Stomach (tissue), 4 donors: ENCODE measurements at regions not wholly inside any gene's neighbourhood (a gene's known extent, or its start where the extent isn't known, plus 50 kb on each side); places are given as distances from the start of the nearest gene placed in this dataset.

Experiments used
- EP300 ChIP-seq: sonication (generic); formaldehyde crosslinking; IDR thresholded peaks from one replicate; pipeline ENCODE4 v1.6.1; 2017; ENCODE audit warnings: antibody characterized with exemption
- POLR2A ChIP-seq, 4 donors: fragments of 450-650 bp; IDR thresholded peaks; one replicate each; pipeline ENCODE4 v1.6.1; 2016; ENCODE audit warnings: antibody characterized with exemption in 4 of 4, control low read depth in 2 of 4, mild to moderate bottlenecking in 1 of 4, moderate library complexity in 1 of 4
- POLR2AphosphoS5 ChIP-seq, 3 donors: sonication (generic); formaldehyde crosslinking; IDR thresholded peaks; one replicate each; pipeline ENCODE4 v1.6.1; 2016; ENCODE audit warnings: antibody characterized with exemption in 3 of 3
- TF ChIP-seq, protein P1 (sequence below), 7 experiments: fragments of 450-650 bp in 4 of 7; fragments of 200-600 bp in 3 of 7; sonication (generic) in 3 of 7; IDR thresholded peaks; one replicate each; pipeline ENCODE4 v1.5.1; 2016 to 2019; ENCODE audit warnings: antibody characterized with exemption in 7 of 7, control low read depth in 2 of 7, mild to moderate bottlenecking in 1 of 7

DNA sequence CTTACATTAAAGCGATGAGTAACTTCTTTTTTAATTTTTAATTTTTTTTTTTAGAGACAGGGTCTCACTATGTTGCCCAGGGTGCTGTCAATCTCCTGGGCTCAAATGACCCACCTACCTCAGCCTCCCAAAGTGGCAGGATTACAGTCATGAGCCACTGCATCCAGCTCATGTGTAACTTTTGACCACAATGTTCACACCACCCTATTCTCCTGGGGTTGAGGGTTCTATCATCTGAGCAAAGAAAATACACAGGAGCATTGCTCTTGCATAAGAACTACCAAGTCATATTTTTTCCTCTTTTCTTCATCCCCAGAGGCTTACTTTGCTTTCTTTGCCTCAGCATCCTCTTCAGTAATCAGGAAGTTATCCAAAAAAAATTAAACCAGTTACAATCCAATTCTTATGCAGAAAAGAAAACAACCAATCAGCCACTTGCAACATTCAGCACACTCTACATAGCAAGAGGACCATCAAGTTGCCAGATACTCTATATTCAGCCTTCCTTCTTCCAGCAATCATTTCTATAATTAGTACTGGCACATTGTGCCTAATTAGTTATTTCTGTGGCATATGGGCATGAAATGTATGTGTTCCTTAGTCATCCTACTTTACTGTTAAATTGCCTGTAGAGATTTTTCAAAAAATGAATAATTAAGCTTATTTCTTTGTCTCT lies 345.6 kb downstream of the AKAIN1 start:
- TF ChIP-seq POLR2AphosphoS5 (IDR thresholded peaks at IDR 0.05) (no peak), POLR2A (IDR thresholded peaks at IDR 0.05) (no peak), EP300 (no peak)
- TF ChIP-seq, protein P1, sequence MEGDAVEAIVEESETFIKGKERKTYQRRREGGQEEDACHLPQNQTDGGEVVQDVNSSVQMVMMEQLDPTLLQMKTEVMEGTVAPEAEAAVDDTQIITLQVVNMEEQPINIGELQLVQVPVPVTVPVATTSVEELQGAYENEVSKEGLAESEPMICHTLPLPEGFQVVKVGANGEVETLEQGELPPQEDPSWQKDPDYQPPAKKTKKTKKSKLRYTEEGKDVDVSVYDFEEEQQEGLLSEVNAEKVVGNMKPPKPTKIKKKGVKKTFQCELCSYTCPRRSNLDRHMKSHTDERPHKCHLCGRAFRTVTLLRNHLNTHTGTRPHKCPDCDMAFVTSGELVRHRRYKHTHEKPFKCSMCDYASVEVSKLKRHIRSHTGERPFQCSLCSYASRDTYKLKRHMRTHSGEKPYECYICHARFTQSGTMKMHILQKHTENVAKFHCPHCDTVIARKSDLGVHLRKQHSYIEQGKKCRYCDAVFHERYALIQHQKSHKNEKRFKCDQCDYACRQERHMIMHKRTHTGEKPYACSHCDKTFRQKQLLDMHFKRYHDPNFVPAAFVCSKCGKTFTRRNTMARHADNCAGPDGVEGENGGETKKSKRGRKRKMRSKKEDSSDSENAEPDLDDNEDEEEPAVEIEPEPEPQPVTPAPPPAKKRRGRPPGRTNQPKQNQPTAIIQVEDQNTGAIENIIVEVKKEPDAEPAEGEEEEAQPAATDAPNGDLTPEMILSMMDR (IDR thresholded peaks at IDR 0.05): no peak
